Bronchial epithelial cell (primary cell): ENCODE measurements at regions not wholly inside any gene's neighbourhood (a gene's known extent, or its start where the extent isn't known, plus 50 kb on each side); places are given as distances from the start of the nearest gene placed in this dataset.

Experiments
- DNase-seq: peaks from one replicate; pipeline ENCODE4 v3.0.0-alpha.2; 2010; ENCODE audit warnings: low read depth
- FAIRE-seq: peaks from 2 replicates; lab custom pipeline; 2011; peaks lifted over from hg19 to GRCh38; lab: Jason Lieb, UNC
- H3K27me3 ChIP-seq: 2 replicates; pipeline ENCODE4 v1.5.1; 2011; ENCODE audit warnings: low read length; ENCODE audit not compliant: control insufficient read depth, insufficient read depth
- H3K36me3 ChIP-seq: 2 replicates; pipeline ENCODE4 v1.5.1; 2011; ENCODE audit warnings: low read length; ENCODE audit not compliant: control insufficient read depth, insufficient read depth
- H3K4me3 ChIP-seq: 2 replicates; pipeline ENCODE4 v1.5.1; 2011; ENCODE audit warnings: mild to moderate bottlenecking, low read depth, low read length, control low read depth
- TF ChIP-seq, protein P1 (sequence below): IDR thresholded peaks from 2 replicates; pipeline ENCODE4 v1.5.1; 2011; ENCODE audit warnings: mild to moderate bottlenecking, moderate library complexity, low read length, control low read depth, inconsistent platforms; ENCODE audit not compliant: insufficient read depth, severe bottlenecking

DNA sequence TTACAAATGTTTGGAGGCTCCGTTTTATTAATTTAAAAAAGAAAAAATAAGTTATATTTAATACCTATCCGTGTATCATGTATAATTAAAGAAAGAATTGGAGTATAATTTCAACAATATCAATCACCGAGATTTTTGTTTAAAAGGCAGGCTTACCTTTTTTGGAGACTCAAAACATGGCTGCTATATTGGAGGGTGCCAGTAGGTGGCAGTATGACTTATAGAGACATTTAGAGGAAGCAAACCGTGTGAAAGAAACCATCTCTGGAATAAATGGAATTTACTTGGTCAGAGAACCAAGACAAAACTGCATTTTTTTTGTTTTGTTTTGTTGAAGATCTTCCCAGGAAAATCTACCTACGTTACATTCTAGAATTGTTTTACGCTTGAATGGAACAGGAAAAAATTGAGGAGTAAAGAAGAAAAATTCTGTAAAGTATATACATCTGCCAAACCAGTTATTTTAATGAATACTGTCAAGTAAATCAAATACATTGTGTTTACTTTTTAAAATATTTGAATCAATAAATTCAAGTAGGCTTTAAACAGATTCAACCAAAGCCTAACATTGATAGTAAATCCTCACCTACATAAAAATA is 802.6 kb upstream of the ALCAM start:
- H3K27me3 ChIP-seq, result no peaks in the 10 kb centered on the region
- H3K4me3 ChIP-seq, result no peak overlapping the region
- TF ChIP-seq, protein P1, sequence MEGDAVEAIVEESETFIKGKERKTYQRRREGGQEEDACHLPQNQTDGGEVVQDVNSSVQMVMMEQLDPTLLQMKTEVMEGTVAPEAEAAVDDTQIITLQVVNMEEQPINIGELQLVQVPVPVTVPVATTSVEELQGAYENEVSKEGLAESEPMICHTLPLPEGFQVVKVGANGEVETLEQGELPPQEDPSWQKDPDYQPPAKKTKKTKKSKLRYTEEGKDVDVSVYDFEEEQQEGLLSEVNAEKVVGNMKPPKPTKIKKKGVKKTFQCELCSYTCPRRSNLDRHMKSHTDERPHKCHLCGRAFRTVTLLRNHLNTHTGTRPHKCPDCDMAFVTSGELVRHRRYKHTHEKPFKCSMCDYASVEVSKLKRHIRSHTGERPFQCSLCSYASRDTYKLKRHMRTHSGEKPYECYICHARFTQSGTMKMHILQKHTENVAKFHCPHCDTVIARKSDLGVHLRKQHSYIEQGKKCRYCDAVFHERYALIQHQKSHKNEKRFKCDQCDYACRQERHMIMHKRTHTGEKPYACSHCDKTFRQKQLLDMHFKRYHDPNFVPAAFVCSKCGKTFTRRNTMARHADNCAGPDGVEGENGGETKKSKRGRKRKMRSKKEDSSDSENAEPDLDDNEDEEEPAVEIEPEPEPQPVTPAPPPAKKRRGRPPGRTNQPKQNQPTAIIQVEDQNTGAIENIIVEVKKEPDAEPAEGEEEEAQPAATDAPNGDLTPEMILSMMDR, result peak; percentile 43
- H3K36me3 ChIP-seq, result no peaks in the 10 kb centered on the region
- DNase-seq (peak; percentile 50), FAIRE-seq (no peak)

DNA sequence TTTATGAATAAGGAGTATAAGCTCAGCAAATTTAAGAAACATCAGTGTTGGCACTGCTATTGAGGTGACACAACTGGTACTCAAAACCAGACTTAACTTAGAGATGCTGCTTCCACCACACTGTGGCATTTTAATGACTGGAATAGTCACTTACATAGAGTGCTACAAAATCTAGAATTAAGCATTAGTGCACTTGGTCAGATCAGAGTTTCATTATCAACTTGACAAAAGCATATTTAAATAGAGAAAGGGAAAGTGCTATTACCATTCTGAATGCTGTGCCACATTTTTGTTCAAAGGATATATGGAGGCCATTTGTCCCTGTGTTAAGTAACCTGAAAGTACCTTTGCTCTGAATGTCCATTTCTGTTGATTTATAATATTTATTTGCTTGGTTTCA is 800.7 kb upstream of the ALCAM start:
- FAIRE-seq, result no peak
- H3K27me3 ChIP-seq, result no peaks in the 10 kb centered on the region
- TF ChIP-seq, protein P1, result no peak
- H3K36me3 ChIP-seq, result no peaks in the 10 kb centered on the region
- DNase-seq, result no peak
- H3K4me3 ChIP-seq, result no peak overlapping the region

DNA sequence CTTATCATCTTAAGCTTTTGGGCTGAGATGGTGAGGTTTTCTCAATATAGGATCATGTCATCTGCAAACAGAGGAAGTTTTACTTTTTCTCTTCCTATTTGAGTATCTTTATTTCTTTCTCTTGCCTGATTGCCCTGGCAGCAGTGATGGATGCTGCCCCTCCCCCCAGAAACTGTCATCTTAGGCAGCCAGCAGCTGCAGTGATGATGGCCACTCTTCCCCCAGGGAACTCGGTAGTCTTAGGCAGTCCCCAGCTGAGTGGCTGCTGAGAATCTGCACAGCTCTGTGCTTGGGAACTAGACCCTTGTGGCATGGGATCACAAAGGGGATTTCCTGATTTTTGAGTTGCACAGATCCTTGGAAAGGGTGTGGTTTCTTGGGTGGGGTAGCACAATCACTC is 791.1 kb upstream of the ALCAM start:
- TF ChIP-seq, protein P1, result no peak
- Histone ChIP-seq H3K4me3 (no peak overlapping the region), H3K36me3 (no peaks in the 10 kb centered on the region), H3K27me3 (no peaks in the 10 kb centered on the region)
- no peak for DNase-seq
- FAIRE-seq, result no peak

DNA sequence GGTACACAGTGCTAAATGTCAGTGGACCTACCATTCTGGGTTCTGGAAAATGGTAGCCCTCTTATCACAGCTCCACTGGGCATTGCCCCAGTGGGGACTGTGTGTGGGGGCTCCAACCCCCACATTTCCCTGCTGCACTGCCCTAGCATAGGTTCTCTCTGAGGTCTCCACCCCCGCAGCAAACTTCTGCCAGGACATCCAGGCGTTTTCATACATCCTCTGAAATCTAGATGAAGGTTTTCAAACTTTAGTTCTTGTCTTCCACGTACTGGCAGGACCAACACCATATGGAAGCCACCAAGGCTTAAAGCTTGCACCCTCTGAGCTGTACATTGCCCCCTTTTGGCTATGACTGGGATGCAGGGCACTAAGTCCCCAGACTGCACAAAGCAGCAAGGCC is 788.2 kb upstream of the ALCAM start:
- DNase-seq (no peak), FAIRE-seq (no peak)
- no peaks in the 10 kb centered on the region for H3K27me3 ChIP-seq
- no peak overlapping the region for H3K4me3 ChIP-seq
- H3K36me3 ChIP-seq, result no peaks in the 10 kb centered on the region
- TF ChIP-seq, protein P1, result no peak

DNA sequence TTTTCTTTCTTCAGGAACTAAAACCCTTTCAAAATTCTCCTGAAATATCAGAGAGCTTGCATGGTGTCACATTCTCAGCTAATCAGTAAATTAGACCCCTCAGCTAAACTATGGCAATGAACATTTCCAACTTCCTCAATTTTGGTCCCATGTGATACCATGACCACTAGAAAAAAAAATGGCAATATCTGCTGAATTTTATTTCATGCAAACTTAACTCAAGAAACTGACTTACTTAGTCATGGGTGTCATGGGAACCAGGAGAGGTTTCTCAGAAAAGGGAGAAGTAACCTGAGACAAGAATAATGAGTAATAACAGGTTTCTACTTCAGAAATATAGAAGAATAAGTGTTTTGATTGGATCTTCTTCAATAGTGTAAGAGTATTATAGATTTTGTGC is 784.6 kb upstream of the ALCAM start:
- Histone ChIP-seq H3K4me3 (no peak overlapping the region), H3K36me3 (no peaks in the 10 kb centered on the region), H3K27me3 (no peaks in the 10 kb centered on the region)
- TF ChIP-seq, protein P1, result no peak
- FAIRE-seq (no peak), DNase-seq (peak; percentile 48)

DNA sequence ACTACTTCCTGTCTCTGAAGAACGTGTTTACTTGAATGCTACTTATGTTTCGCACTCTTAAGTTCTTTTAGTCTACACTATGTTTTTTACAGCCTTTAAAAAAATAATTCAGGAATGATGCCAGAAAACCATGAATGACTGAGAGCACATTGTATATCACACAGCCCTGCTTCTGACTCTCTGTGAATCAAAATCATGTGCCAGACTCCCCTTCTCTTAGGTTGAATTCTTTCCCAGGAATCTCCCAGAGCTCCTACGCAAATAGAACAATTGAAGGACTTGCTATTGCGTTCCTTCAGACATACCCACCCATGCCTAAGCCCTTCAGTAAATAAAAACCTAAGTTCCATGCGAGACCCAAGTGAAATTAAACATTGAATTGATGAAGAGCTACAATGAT is 782.0 kb upstream of the ALCAM start:
- H3K27me3 ChIP-seq, result no peaks in the 10 kb centered on the region
- DNase-seq (peak; percentile 34), FAIRE-seq (no peak)
- TF ChIP-seq, protein P1, result no peak
- no peak overlapping the region for H3K4me3 ChIP-seq
- no peaks in the 10 kb centered on the region for H3K36me3 ChIP-seq
